GM12878 (cell line): ENCODE measurements at regions not wholly inside any gene's neighbourhood (a gene's known extent, or its start where the extent isn't known, plus 50 kb on each side); places are given as distances from the start of the nearest gene placed in this dataset.

ENCODE experiments used
- CBX3 ChIP-seq: fragments of 200-600 bp; sonication (generic); IDR thresholded peaks from 2 replicates; pipeline ENCODE4 v1.6.1; 2016; ENCODE audit warnings: low read depth, borderline replicate concordance
- CTCF ChIP-seq, 3 experiments: IDR thresholded peaks in 2 of 3; conservative IDR thresholded peaks in 1 of 3; 2 replicates each; pipeline ENCODE4 v1.5.1; 2011; ENCODE audit warnings: low read depth in 3 of 3, low read length in 3 of 3, mild to moderate bottlenecking in 3 of 3, control low read depth in 2 of 3, moderate library complexity in 2 of 3, inconsistent platforms in 1 of 3, mixed read lengths in 1 of 3; ENCODE audit not compliant: control insufficient read depth in 2 of 3, insufficient read depth in 1 of 3; ENCODE audit errors: extremely low read depth in 1 of 3
- JUND ChIP-seq: IDR thresholded peaks from 2 replicates; pipeline ENCODE4 v1.6.1; 2012; ENCODE audit warnings: low read depth, mild to moderate bottlenecking, low read length, improper control_type of control experiment, moderate library complexity
- NBN ChIP-seq: fragments of 450-650 bp; IDR thresholded peaks from 2 replicates; pipeline ENCODE4 v1.6.1; 2016
- NFXL1 ChIP-seq: fragments of 450-650 bp; IDR thresholded peaks from 2 replicates; pipeline ENCODE4 v1.6.1; 2017; ENCODE audit warnings: antibody characterized with exemption, mild to moderate bottlenecking, borderline replicate concordance
- NRF1 ChIP-seq: conservative IDR thresholded peaks from 2 replicates; pipeline ENCODE4 v1.6.1; 2011; ENCODE audit warnings: mild to moderate bottlenecking, low read depth, low read length, improper control_type of control experiment
- POLR2A ChIP-seq: IDR thresholded peaks from 2 replicates; pipeline ENCODE4 v1.6.1; 2011; ENCODE audit warnings: low read depth, mild to moderate bottlenecking, low read length
- RFX5 ChIP-seq: IDR thresholded peaks from 2 replicates; pipeline ENCODE4 v1.6.1; 2011; ENCODE audit warnings: low read depth, low read length, improper control_type of control experiment
- SMAD1 ChIP-seq: fragments of 450-650 bp; IDR thresholded peaks from 2 replicates; pipeline ENCODE4 v1.6.1; 2018; ENCODE audit warnings: mild to moderate bottlenecking, low read depth; ENCODE audit not compliant: partially characterized antibody
- SMARCA5 ChIP-seq: fragments of 450-650 bp; IDR thresholded peaks from 2 replicates; pipeline ENCODE4 v1.6.1; 2017; ENCODE audit warnings: mild to moderate bottlenecking
- TCF12 ChIP-seq: IDR thresholded peaks from 2 replicates; pipeline ENCODE4 v1.6.1; 2011; ENCODE audit warnings: low read depth, mild to moderate bottlenecking, low read length
- YY1 ChIP-seq: IDR thresholded peaks from 2 replicates; pipeline ENCODE4 v1.6.1; 2011; ENCODE audit warnings: low read depth, mild to moderate bottlenecking, low read length
- ZNF274 ChIP-seq: IDR thresholded peaks from one replicate; pipeline ENCODE4 v1.8.0; 2011; ENCODE audit not compliant: insufficient read length, insufficient read depth

- TF ChIP-seq NRF1 (no peak), CTCF (IDR thresholded peaks at IDR 0.05 in 2 of 3, conservative IDR thresholded peaks at IDR 0.05 in 1 of 3; ENCODE audit: control insufficient read depth in 2 of 3, extremely low read depth in 1 of 3, insufficient read depth in 1 of 3, low read depth in 3 of 3, low read length in 3 of 3) (no peak), YY1 (no peak), POLR2A (no peak), RFX5 (no peak), SMAD1 (no peak), NFXL1 (no peak), ZNF274 (no peak), NBN (no peak), TCF12 (no peak), JUND (no peak), CBX3 (no peak), SMARCA5 (no peak)
Observed at GRCh38 chr3:168338161-168338560, 242.4 kb upstream of the GOLIM4 start.
